Endothelial cell of umbilical vein (primary cell): ENCODE measurements at regions not wholly inside any gene's neighbourhood (a gene's known extent, or its start where the extent isn't known, plus 50 kb on each side); places are given as distances from the start of the nearest gene placed in this dataset.

Source experiments
- BruUV-seq: library from RNA; stranded (reverse); fragments of 400-500 nt; replicated peaks from 2 replicates; lab custom pipeline; 2021; lab: Mats Ljungman, UMichigan
- CTCF ChIA-PET: fragments of 300-600, 350-600 bp; sonication (Branson Sonifier 250); formaldehyde crosslinking; loops from one replicate; lab custom pipeline; 2021; ENCODE audit warnings: antibody characterized with exemption, inconsistent platforms; lab: Charles Lee
- POLR2A ChIA-PET: fragments of 300-600, 350-600 bp; sonication (Branson Sonifier 250); formaldehyde crosslinking; loops from one replicate; lab custom pipeline; 2021; ENCODE audit warnings: antibody characterized with exemption, inconsistent platforms; lab: Charles Lee
- DNase-seq: peaks from one replicate; pipeline ENCODE4 v3.0.0-alpha.2; 2011; ENCODE audit warnings: low read depth, low spot score
- FAIRE-seq: peaks from 2 replicates; lab custom pipeline; 2011; peaks lifted over from hg19 to GRCh38; lab: Jason Lieb, UNC
- H2AFZ ChIP-seq: 2 replicates; pipeline ENCODE4 v1.6.0; 2012; ENCODE audit warnings: low read depth, low read length, control low read depth, inconsistent platforms
- H3K27ac ChIP-seq: 2 replicates; pipeline ENCODE4 v1.5.1; 2011; ENCODE audit warnings: low read depth, mild to moderate bottlenecking, control low read depth, low read length, moderate library complexity; ENCODE audit not compliant: insufficient read depth
- H3K27me3 ChIP-seq, 2 experiments: 2 replicates each; pipeline versions ENCODE4 v1.6.0 to v1.6.1; 2011; ENCODE audit warnings: low read length in 2 of 2, mixed read lengths in 1 of 2; ENCODE audit not compliant: control insufficient read depth in 2 of 2, insufficient read depth in 2 of 2
- H3K36me3 ChIP-seq, 2 experiments: 2 replicates in 1 of 2; 3 replicates in 1 of 2; pipeline ENCODE4 v1.5.1; 2011; ENCODE audit warnings: low read length in 2 of 2, mild to moderate bottlenecking in 1 of 2, moderate library complexity in 1 of 2; ENCODE audit not compliant: control insufficient read depth in 2 of 2, insufficient read depth in 2 of 2; ENCODE audit errors: extremely low read depth in 1 of 2
- H3K4me1 ChIP-seq: 3 replicates; pipeline ENCODE4 v1.5.1; 2011; ENCODE audit warnings: mild to moderate bottlenecking, low read length; ENCODE audit not compliant: control insufficient read depth, insufficient read depth; ENCODE audit errors: extremely low read depth
- H3K4me2 ChIP-seq: 2 replicates; pipeline ENCODE4 v1.6.1; 2011; ENCODE audit warnings: low read length, control low read depth, mixed read lengths; ENCODE audit not compliant: insufficient read depth
- H3K4me3 ChIP-seq, 3 experiments: fragments of 200-600 bp in 1 of 3; sonication (generic), shearing (Covaris generic) in 1 of 3; replicated peaks in 1 of 3; 2 replicates each; pipeline ENCODE4 v1.5.1; 2011 to 2016; ENCODE audit warnings: control low read depth in 3 of 3, low read length in 3 of 3, mild to moderate bottlenecking in 2 of 3, inconsistent platforms in 1 of 3, low read depth in 1 of 3, moderate library complexity in 1 of 3; ENCODE audit not compliant: insufficient read depth in 1 of 3
- H3K79me2 ChIP-seq: 2 replicates; pipeline ENCODE4 v1.6.0; 2012; ENCODE audit warnings: low read length, inconsistent platforms; ENCODE audit not compliant: control insufficient read depth, insufficient read depth
- H3K9ac ChIP-seq: replicated peaks from 2 replicates; pipeline ENCODE3; 2011; ENCODE audit warnings: low read length, control low read depth; ENCODE audit not compliant: insufficient read depth; ENCODE audit errors: extremely low read depth
- H3K9me1 ChIP-seq: replicated peaks from 3 replicates; pipeline ENCODE4 v1.6.0; 2011; ENCODE audit warnings: mild to moderate bottlenecking, low read length; ENCODE audit not compliant: control insufficient read depth, insufficient read depth; ENCODE audit errors: extremely low read depth
- H3K9me3 ChIP-seq: replicated peaks from 2 replicates; pipeline ENCODE4 v1.5.1; 2012; ENCODE audit warnings: low read length, inconsistent platforms; ENCODE audit not compliant: control insufficient read depth, insufficient read depth
- H4K20me1 ChIP-seq: replicated peaks from 2 replicates; pipeline ENCODE3; 2011; ENCODE audit warnings: mild to moderate bottlenecking, low read length; ENCODE audit not compliant: control insufficient read depth, insufficient read depth; ENCODE audit errors: extremely low read depth
- EZH2 ChIP-seq: IDR thresholded peaks from 2 replicates; pipeline ENCODE4 v1.6.1; 2012; ENCODE audit warnings: borderline replicate concordance, low read depth, mild to moderate bottlenecking, moderate library complexity, low read length, inconsistent platforms; ENCODE audit not compliant: severe bottlenecking
- FOS ChIP-seq: IDR thresholded peaks from 2 replicates; pipeline ENCODE4 v1.6.1; 2011; ENCODE audit warnings: mild to moderate bottlenecking, low read length, moderate library complexity, borderline replicate concordance; ENCODE audit not compliant: insufficient read depth
- GATA2 ChIP-seq: IDR thresholded peaks from 2 replicates; pipeline ENCODE4 v1.7.0; 2011; ENCODE audit warnings: low read depth, mild to moderate bottlenecking, moderate library complexity, mixed read lengths, low read length; ENCODE audit not compliant: insufficient read length, insufficient read depth
- JUN ChIP-seq: IDR thresholded peaks from 2 replicates; pipeline ENCODE4 v1.6.1; 2011; ENCODE audit warnings: borderline replicate concordance, low read depth; ENCODE audit not compliant: insufficient read length, insufficient read depth
- MYC ChIP-seq: IDR thresholded peaks from one replicate; pipeline ENCODE4 v1.6.1; 2011; ENCODE audit warnings: mild to moderate bottlenecking, low read depth, low read length
- POLR2A ChIP-seq: IDR thresholded peaks from 2 replicates; pipeline ENCODE4 v1.6.1; 2012; ENCODE audit warnings: low read depth, mild to moderate bottlenecking, control low read depth, low read length
- POLR2AphosphoS5 ChIP-seq: IDR thresholded peaks from 2 replicates; pipeline ENCODE4 v1.6.1; 2012; ENCODE audit warnings: low read depth, mild to moderate bottlenecking, control low read depth, low read length, moderate library complexity; ENCODE audit not compliant: insufficient read depth
- dilution Hi-C: fragments of 300-500 bp; cut with MboI; formaldehyde crosslinking; loops from one replicate; pipeline ENCODE4 v1.15.0; 2019; ENCODE audit warnings: low sequenced_read_pairs; ENCODE audit not compliant: extremely low pct_ligation_motif_present
- intact Hi-C: fragments of 100-400 bp; cut with micrococcal nuclease; formaldehyde crosslinking; loops from one replicate; pipeline ENCODE4 v1.10.0; 2022
- TF ChIP-seq, protein P1 (sequence below), 2 donors: IDR thresholded peaks; 1 replicate in 1 of 2; 2 replicates in 1 of 2; pipeline ENCODE4 v1.5.1; 2011; ENCODE audit warnings: low read length in 2 of 2, mild to moderate bottlenecking in 2 of 2, moderate library complexity in 2 of 2, control low read depth in 1 of 2, inconsistent platforms in 1 of 2, low read depth in 1 of 2; ENCODE audit not compliant: insufficient read depth in 1 of 2; ENCODE audit errors: extremely low read depth in 1 of 2
- TF ChIP-seq, protein P2 (sequence below): IDR thresholded peaks from 2 replicates; pipeline ENCODE4 v1.6.1; 2011; ENCODE audit not compliant: insufficient read depth, insufficient read length

DNA sequence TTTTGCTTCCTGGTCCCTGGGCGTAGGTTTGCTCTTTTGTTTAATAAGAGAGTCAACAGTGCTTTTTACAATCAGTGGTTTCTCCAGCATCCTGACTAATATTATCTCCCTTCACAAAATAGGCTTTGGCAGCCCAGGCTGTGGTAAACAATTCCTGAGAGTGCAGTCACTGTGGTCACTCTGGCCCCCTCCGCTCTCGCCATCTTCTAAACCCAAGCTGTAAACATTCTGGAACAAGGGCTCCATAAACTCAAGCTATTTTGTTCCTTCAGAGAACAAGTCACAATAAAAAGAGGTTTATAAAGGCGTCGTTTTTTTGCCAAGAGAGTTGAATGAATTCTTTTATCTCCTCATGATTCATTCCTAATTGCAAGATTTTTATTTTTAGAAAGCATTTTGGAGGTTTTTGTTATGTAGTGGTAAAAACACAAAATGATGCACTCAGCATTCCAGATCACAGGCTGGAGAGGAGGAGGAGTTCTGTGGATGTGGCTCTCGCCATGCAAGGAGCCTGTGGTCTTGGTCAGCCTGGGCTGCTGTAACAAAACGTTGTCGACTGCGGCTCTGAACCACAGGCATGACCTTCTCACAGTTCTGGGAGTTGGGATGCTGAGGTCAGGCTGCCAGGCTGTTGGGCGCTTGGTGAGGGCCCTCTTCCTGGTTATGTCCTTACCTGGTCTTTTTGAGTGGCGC is 486.4 kb upstream of the FAT1 start:
- POLR2A ChIA-PET = no interaction called here
- no peak overlapping the region for H3K9ac ChIP-seq
- no peaks in the 10 kb centered on the region for H3K9me1 ChIP-seq
- H4K20me1 ChIP-seq = no peaks in the 10 kb centered on the region
- DNase-seq = no peak
- H3K4me2 ChIP-seq = no peak overlapping the region
- intact Hi-C loops = no loop called here
- H2AFZ ChIP-seq = no peak overlapping the region
- H3K27me3 ChIP-seq = no peaks in the 10 kb centered on the region
- H3K27ac ChIP-seq = no peak overlapping the region
- no peaks in the 10 kb centered on the region for H3K4me1 ChIP-seq
- no peaks in the 10 kb centered on the region for H3K36me3 ChIP-seq
- H3K79me2 ChIP-seq = no peaks in the 10 kb centered on the region
- TF ChIP-seq FOS (no peak), POLR2A (no peak), GATA2 (no peak), JUN (no peak), POLR2AphosphoS5 (no peak), MYC (no peak), EZH2 (no peak)
- TF ChIP-seq, protein P1, sequence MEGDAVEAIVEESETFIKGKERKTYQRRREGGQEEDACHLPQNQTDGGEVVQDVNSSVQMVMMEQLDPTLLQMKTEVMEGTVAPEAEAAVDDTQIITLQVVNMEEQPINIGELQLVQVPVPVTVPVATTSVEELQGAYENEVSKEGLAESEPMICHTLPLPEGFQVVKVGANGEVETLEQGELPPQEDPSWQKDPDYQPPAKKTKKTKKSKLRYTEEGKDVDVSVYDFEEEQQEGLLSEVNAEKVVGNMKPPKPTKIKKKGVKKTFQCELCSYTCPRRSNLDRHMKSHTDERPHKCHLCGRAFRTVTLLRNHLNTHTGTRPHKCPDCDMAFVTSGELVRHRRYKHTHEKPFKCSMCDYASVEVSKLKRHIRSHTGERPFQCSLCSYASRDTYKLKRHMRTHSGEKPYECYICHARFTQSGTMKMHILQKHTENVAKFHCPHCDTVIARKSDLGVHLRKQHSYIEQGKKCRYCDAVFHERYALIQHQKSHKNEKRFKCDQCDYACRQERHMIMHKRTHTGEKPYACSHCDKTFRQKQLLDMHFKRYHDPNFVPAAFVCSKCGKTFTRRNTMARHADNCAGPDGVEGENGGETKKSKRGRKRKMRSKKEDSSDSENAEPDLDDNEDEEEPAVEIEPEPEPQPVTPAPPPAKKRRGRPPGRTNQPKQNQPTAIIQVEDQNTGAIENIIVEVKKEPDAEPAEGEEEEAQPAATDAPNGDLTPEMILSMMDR (IDR thresholded peaks at IDR 0.05; ENCODE audit: extremely low read depth in 1 of 2, insufficient read depth in 1 of 2, low read depth in 1 of 2, low read length in 2 of 2) = no peak
- TF ChIP-seq, protein P2, sequence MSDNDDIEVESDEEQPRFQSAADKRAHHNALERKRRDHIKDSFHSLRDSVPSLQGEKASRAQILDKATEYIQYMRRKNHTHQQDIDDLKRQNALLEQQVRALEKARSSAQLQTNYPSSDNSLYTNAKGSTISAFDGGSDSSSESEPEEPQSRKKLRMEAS = no peak
- H3K9me3 ChIP-seq = no peaks in the 10 kb centered on the region
- CTCF ChIA-PET = no interaction called here
- dilution Hi-C loops = no loop called here
- no TSS peak for BruUV-seq
- no peak for FAIRE-seq
- no peak overlapping the region for H3K4me3 ChIP-seq
